GM21447 (cell line): ENCODE measurements at regions not wholly inside any gene's neighbourhood (a gene's known extent, or its start where the extent isn't known, plus 50 kb on each side); places are given as distances from the start of the nearest gene placed in this dataset.
"Not testable (repeated sequence)": the region's sequence is repeated elsewhere in the genome, so short reads cannot be mapped to it uniquely, and the experiment has no call there.

Source experiments
- ATAC-seq: cut with Tn5 transposase; IDR thresholded peaks from one replicate; pipeline ENCODE4 v1.9.1; 2021; ENCODE audit not compliant: unreplicated experiment

- ATAC-seq, result no peak
Measured at GRCh38 chr7:156590212-156590611, 50.4 kb upstream of the RNF32 start.

GRCh38 chr7:156589808-156590207 lies 50.8 kb upstream of the RNF32 start:
- ATAC-seq, result no peak

DNA sequence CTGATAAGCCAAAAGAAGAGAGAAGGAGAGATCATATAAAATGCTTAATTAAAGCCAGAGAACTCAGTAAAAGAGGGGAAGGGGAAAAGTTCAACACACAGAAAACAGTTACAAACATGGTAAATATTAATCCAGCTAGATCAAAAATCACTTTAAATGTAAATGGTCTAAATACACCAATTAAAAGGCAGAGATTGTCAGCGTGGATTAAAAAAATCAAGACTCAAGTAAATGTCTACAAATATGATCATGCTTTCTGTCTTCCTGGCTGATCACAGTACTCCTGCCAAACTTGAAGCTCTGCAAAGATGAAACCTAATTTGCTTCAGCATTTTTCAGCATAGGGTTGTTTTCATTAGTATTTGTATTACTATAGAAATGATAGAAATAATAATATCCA lies 54.6 kb upstream of the RNF32 start:
- ATAC-seq, result no peak

DNA sequence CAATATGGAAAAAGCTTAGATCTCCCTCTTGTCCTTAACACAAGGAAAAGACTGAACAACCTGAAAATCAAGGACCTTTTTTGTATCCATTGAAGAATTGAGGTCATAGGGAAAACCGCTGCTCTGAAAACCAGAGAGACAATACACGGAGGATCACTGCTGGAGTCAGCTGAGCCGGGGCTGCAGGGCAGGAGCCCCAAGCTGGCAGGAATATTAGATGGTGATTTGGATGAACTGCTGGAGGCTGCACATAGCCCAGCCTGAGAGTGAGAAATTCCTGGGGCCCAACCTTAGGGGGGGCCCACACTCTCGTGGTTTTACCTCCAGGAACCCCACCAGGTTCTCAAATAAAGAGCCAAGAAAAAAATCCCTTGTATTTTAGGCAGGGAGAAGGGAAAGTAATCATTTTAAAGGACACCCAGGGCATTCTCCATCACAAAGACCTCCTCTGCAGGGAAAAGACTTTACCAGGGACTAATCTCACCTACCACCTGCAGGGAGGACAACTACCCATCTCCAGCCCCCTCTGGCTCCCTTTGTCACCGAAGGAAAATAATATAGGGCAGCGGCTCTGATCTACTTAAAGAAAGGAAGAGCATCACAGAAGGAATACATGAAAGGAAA lies 55.4 kb upstream of the RNF32 start:
- ATAC-seq, result no peak

GRCh38 chr7:156582591-156583123 lies 57.9 kb upstream of the RNF32 start:
- no peak for ATAC-seq

- ATAC-seq, result no peak
Measured at GRCh38 chr7:156580036-156580435, 60.5 kb upstream of the RNF32 start.

DNA sequence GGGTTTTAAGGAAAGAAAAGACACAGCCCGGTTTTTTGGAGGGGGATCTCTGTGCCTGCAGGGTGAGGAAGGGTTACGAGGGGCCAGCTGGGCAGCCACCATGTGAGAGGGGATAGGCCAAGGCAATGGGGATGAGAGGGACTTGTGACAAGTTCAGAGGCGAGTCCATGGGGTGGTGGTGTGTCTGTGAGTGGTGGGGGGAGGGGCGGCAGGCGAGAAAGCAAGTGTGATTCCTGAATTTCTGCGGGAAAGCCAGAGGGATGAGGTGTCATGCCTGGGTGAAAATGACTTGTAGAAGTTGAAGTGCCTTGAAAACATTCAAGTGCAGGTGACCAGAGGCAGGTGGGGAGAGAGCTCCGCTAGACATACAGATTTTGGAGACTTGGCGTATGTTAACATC lies 61.0 kb upstream of the RNF32 start:
- no peak for ATAC-seq

DNA sequence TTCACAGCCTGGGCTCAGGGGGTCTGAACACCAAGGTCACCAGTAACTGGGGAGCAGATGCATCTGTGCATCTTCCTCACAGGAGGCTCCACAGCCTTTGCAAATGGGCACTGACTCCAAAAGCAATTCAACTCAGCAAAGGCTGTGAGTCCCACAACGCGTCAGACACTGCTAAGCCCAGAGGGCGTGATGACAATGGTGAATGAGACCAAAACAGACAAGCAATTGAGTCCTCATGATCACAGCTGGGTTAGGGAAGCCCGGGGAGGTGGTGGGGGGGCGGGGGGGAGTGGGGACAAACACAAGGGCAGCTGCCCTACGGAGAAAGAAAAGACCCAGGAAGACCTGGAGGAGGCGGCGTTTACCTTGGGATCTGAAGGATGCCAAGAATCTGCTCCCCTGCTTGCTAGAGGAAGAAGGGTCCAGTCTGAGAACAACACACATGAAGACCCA lies 61.6 kb upstream of the RNF32 start:
- no peak for ATAC-seq

GRCh38 chr7:156578578-156578940 lies 62.0 kb upstream of the RNF32 start:
- ATAC-seq, result no peak

- ATAC-seq, result no peak
Measured at GRCh38 chr7:156577645-156578577, 62.7 kb upstream of the RNF32 start.

DNA sequence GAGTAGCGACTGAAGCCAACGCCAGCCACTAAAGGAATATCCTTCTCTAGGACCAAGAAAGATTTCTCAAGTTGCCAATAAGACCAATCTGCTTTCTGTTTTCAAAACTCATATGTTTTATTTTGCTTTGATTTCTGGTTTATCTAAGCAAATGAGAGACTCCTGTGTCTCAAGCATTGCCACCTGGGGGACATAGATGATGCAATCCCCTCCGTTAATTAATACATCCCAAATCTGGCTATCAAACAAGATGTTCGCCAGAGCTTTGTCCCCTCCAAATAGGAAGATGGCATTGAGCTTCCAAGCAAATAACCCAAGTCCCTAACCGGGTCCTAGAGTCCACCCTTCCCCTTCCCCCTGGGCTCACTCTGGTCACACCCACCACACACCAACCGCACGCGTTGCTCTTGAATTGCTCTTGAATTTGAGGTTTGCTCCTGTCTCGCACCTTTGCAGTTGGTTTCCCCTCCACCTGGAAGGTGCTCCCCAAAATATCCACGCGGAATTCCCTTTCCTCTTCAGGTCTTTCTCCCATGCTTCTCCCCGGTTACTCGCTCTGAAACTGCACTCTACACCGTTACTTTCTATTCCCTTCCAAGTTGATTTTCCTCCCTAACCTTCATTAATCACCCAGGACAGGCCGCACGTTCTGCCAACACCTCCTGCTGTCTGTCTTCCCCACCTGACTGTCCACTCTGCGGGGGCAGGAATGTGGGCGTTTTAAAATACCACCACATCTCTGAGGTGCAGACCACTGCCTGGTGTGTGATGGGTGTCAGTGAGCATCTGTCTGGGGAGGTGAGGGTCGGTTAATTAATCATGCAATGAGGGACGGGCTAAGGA lies 64.1 kb upstream of the RNF32 start:
- ATAC-seq, result no peak

DNA sequence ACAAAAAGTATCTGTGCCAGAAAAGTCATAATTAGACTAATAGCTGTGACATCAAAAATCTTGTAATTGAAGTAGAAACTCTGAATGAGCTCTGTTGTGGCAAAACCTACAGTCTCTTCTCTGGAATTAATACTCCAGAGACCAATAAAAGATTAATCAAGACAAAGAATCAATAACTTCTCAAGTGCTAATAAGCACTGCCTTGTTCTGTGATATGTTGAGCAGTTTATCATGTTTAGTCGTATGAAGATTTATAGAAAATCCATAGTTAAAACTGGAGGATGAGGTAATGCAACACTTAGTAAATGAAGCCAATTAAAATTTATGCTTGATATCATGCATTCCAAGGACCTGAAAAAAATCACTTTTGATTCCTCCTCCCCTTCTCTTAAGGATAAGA lies 72.3 kb upstream of the RNF32 start:
- ATAC-seq, result no peak

DNA sequence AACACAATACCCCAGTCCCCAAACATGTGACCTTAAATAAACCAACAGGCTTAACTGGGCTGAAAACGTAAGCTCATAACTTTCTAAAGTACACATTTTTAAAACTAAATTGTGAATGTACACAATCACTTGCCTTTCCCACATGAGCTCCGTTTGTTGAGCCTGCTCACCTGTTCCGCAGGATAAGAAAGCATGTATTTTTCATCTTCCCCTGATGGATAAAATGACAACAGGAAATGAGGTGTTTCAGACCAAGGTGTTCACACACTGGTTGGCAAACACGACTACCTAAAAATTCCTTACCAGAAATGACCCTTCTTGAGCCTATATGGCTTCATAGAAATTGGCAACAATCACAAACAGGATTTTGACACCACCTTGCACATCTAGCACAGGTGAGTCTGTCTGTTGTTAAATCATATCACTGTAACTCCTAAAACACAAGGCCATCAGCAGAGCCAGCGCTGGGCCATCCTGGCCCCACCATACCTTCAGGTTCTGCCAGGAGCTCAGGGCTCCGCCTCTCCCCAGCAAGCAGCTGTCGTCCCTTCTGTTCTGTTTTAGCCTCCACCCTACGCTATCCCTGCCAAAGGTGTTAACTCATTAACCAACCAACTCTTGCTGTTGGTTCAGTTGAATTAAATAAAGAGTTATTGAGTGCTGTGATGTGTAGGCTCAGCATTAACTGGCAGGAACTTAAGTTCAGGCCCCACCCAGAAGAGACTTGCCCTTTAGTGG lies 73.6 kb upstream of the RNF32 start:
- ATAC-seq, result no peak

- not testable (repeated sequence) for ATAC-seq
Measured at GRCh38 chr7:156565002-156565401, 75.6 kb upstream of the RNF32 start.

DNA sequence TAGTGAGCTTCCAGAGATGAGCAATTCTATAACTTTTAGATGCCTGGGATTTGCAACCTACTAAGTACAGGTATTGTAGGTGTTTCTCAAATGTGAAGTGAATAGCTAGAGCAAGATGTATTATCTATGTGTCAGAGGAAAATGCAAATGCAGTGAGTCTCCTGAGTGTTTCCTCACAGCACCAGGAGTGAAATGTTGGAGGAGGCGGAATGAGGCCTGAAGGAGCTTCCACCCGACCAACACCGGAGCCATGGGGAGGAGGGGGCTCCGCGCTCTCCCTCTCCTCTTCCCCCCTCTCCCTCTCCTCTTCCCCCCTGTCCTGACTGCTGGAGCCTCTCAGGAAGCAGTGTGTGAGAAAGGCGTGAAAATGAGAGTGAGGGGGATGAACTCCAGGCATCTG lies 79.9 kb upstream of the RNF32 start:
- ATAC-seq, result no peak

DNA sequence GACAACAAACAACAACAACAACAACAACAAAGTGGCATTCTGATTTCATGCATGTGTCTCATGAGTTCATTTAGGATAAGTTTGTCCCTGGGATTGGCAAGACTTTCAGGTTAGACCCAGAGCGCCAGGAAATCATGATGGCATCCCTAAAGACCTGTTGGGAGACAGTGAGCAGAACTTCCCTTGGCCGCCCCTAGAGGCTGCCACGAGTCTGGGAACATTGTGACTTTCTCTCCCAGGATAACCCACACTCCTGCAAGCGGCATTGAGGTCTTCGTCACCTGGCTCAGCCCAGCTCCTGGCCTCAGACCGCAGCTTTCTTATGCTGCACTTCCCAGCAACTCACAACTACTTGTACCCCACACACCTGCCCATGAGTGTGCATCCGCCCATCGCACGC lies 80.5 kb upstream of the RNF32 start:
- no peak for ATAC-seq

- no peak for ATAC-seq
Measured at GRCh38 chr7:156559001-156559400, 81.6 kb upstream of the RNF32 start.

- no peak for ATAC-seq
Measured at GRCh38 chr7:156558198-156558597, 82.4 kb upstream of the RNF32 start.

GRCh38 chr7:156556083-156556482 lies 84.5 kb upstream of the RNF32 start:
- no peak for ATAC-seq

DNA sequence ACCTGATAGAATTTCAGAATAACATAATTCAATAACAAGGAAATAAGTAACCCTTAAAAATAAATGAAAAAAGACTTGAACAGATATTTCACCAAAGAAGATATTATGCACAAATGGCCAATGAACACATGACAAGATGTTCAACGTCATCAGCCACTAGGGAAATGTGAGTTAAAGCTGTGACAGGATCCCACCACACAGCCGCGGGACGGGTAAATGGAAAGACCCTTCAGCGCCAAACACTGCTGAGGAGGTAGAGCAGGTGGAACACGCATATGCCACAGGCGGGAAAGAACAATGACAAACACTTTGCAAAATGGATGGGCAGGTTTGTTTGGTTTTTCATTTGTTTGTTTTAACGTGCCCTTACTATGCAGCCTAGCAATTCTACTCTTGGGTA lies 86.1 kb upstream of the RNF32 start:
- ATAC-seq, result no peak

- no peak for ATAC-seq
Measured at GRCh38 chr7:156549636-156550035, 90.9 kb upstream of the RNF32 start.
